H1 (cell line): ENCODE measurements at regions not wholly inside any gene's neighbourhood (a gene's known extent, or its start where the extent isn't known, plus 50 kb on each side); places are given as distances from the start of the nearest gene placed in this dataset.

Source experiments
- CTCF ChIA-PET: fragments of 300-600 bp; sonication (Branson Sonifier 250); formaldehyde crosslinking; loops from one replicate; lab custom pipeline; 2021; ENCODE audit not compliant: partially characterized antibody; lab: Charles Lee
- POLR2A ChIA-PET: fragments of 300-600 bp; sonication (Branson Sonifier 250); formaldehyde crosslinking; loops from one replicate; lab custom pipeline; 2021; ENCODE audit warnings: inconsistent platforms; ENCODE audit not compliant: partially characterized antibody; lab: Charles Lee
- DNase-seq, 2 experiments: peaks; one replicate each; pipeline versions ENCODE4 v3.0.0 to v3.0.0-alpha.2; 2010 to 2022; ENCODE audit warnings: low spot score in 2 of 2, low read depth in 1 of 2, mixed read lengths in 1 of 2
- FAIRE-seq: peaks from 2 replicates; lab custom pipeline; 2011; peaks lifted over from hg19 to GRCh38; lab: Jason Lieb, UNC
- H2AFZ ChIP-seq: 2 replicates; pipeline ENCODE4 v1.8.1; 2012; ENCODE audit warnings: low read length, inconsistent platforms
- H2AK5ac ChIP-seq: 2 replicates; pipeline ENCODE4 v1.6.1; 2013; ENCODE audit warnings: low read depth, low read length
- H2BK120ac ChIP-seq: replicated peaks from 2 replicates; pipeline ENCODE3; 2013; ENCODE audit warnings: low read depth, low read length, inconsistent platforms
- H2BK12ac ChIP-seq: 2 replicates; pipeline ENCODE4 v1.6.1; 2013; ENCODE audit warnings: low read depth, low read length
- H2BK15ac ChIP-seq: 2 replicates; pipeline ENCODE4 v1.6.1; 2013; ENCODE audit warnings: low read length
- H2BK20ac ChIP-seq: 2 replicates; pipeline ENCODE4 v1.6.1; 2013; ENCODE audit warnings: low read length
- H2BK5ac ChIP-seq: 2 replicates; pipeline ENCODE4 v1.6.1; 2013; ENCODE audit warnings: low read depth, low read length
- H3K14ac ChIP-seq: 2 replicates; pipeline ENCODE4 v1.6.1; 2013; ENCODE audit warnings: inconsistent platforms; ENCODE audit not compliant: insufficient read length
- H3K18ac ChIP-seq: 2 replicates; pipeline ENCODE4 v1.6.1; 2013; ENCODE audit warnings: low read length; ENCODE audit errors: extremely low read depth
- H3K23ac ChIP-seq: 2 replicates; pipeline ENCODE4 v1.6.1; 2013; ENCODE audit warnings: inconsistent platforms; ENCODE audit not compliant: insufficient read length
- H3K23me2 ChIP-seq: 2 replicates; pipeline ENCODE4 v1.6.1; 2013; ENCODE audit warnings: low read depth, low read length
- H3K27ac ChIP-seq: 2 replicates; pipeline ENCODE4 v1.6.1; 2011; ENCODE audit warnings: low read depth, low read length, inconsistent platforms
- H3K27me3 ChIP-seq, 4 experiments: replicated peaks in 1 of 4; 1 replicate in 1 of 4; 2 replicates in 3 of 4; pipeline versions ENCODE4 v1.6.1 to v1.8.1; 2011 to 2013; ENCODE audit warnings: low read length in 3 of 4, mild to moderate bottlenecking in 3 of 4, inconsistent platforms in 2 of 4, mixed read lengths in 2 of 4, moderate library complexity in 1 of 4; ENCODE audit not compliant: control insufficient read depth in 3 of 4, insufficient read depth in 3 of 4; ENCODE audit errors: extremely low read depth in 1 of 4
- H3K36me3 ChIP-seq, 4 experiments: 2 replicates each; pipeline versions ENCODE4 v1.6.1 to v1.8.1; 2011 to 2013; ENCODE audit warnings: mild to moderate bottlenecking in 4 of 4, low read length in 3 of 4, moderate library complexity in 2 of 4, control low read depth in 1 of 4, inconsistent platforms in 1 of 4; ENCODE audit not compliant: insufficient read depth in 4 of 4, control insufficient read depth in 2 of 4
- H3K4ac ChIP-seq: replicated peaks from 2 replicates; pipeline ENCODE3; 2013; ENCODE audit warnings: low read length, low read depth, mixed read lengths, inconsistent platforms; ENCODE audit not compliant: insufficient read length
- H3K4me1 ChIP-seq, 4 experiments: replicated peaks in 1 of 4; 1 replicate in 1 of 4; 2 replicates in 3 of 4; pipeline versions ENCODE4 v1.6.1 to v1.8.1; 2011 to 2013; ENCODE audit warnings: low read length in 3 of 4, inconsistent platforms in 2 of 4, mixed read lengths in 1 of 4; ENCODE audit not compliant: insufficient read depth in 4 of 4, control insufficient read depth in 3 of 4
- H3K4me2 ChIP-seq, 2 experiments: 2 replicates each; pipeline versions ENCODE4 v1.6.1 to v1.8.1; 2011 to 2013; ENCODE audit warnings: low read depth in 2 of 2, low read length in 2 of 2, control low read depth in 1 of 2, inconsistent platforms in 1 of 2, mild to moderate bottlenecking in 1 of 2; ENCODE audit not compliant: insufficient read depth in 1 of 2
- H3K4me3 ChIP-seq, 4 experiments: fragments of 200-600, 300-600 bp in 1 of 4; sonication (generic), shearing (Covaris generic), sonication (Bioruptor Twin) in 1 of 4; 2 replicates each; pipeline versions ENCODE4 v1.5.1 to v1.8.1; 2011 to 2016; ENCODE audit warnings: low read length in 4 of 4, low read depth in 3 of 4, control low read depth in 2 of 4, inconsistent platforms in 2 of 4, mild to moderate bottlenecking in 2 of 4, mixed read lengths in 1 of 4, moderate library complexity in 1 of 4; ENCODE audit not compliant: insufficient read depth in 2 of 4; ENCODE audit errors: extremely low read depth in 1 of 4
- H3K56ac ChIP-seq: replicated peaks from 2 replicates; pipeline ENCODE3; 2013; ENCODE audit warnings: low read depth, mild to moderate bottlenecking, mixed read lengths, low read length, inconsistent platforms; ENCODE audit not compliant: insufficient read length
- H3K79me1 ChIP-seq: 2 replicates; pipeline ENCODE4 v1.6.1; 2013; ENCODE audit warnings: low read depth, low read length, control low read depth
- H3K79me2 ChIP-seq, 2 experiments: 2 replicates each; pipeline versions ENCODE4 v1.6.1 to v1.8.1; 2012 to 2013; ENCODE audit warnings: low read length in 2 of 2, mild to moderate bottlenecking in 2 of 2, inconsistent platforms in 1 of 2; ENCODE audit not compliant: insufficient read depth in 2 of 2, control insufficient read depth in 1 of 2
- H3K9ac ChIP-seq, 4 experiments: replicated peaks in 1 of 4; 1 replicate in 1 of 4; 2 replicates in 3 of 4; pipeline versions ENCODE4 v1.6.1 to v1.8.1; 2011 to 2013; ENCODE audit warnings: low read depth in 3 of 4, low read length in 3 of 4, control low read depth in 2 of 4, mild to moderate bottlenecking in 2 of 4, moderate library complexity in 2 of 4, inconsistent platforms in 1 of 4; ENCODE audit errors: extremely low read depth in 1 of 4
- H3K9me3 ChIP-seq, 2 experiments: 2 replicates each; pipeline versions ENCODE4 v1.6.1 to v1.8.1; 2012 to 2013; ENCODE audit warnings: mild to moderate bottlenecking in 2 of 2, moderate library complexity in 2 of 2, control low read depth in 1 of 2, inconsistent platforms in 1 of 2, low read depth in 1 of 2, low read length in 1 of 2, mixed read lengths in 1 of 2; ENCODE audit not compliant: insufficient read depth in 2 of 2
- H4K20me1 ChIP-seq, 2 experiments: replicated peaks in 1 of 2; 2 replicates each; pipeline versions ENCODE3 to v1.8.1; 2011 to 2013; ENCODE audit warnings: inconsistent platforms in 2 of 2, low read length in 2 of 2, mild to moderate bottlenecking in 1 of 2; ENCODE audit not compliant: insufficient read depth in 2 of 2, control insufficient read depth in 1 of 2
- H4K5ac ChIP-seq: 2 replicates; pipeline ENCODE4 v1.6.1; 2013; ENCODE audit warnings: low read length, low read depth, mixed read lengths, inconsistent platforms; ENCODE audit not compliant: insufficient read length
- H4K8ac ChIP-seq: 2 replicates; pipeline ENCODE4 v1.8.0; 2013; ENCODE audit warnings: mild to moderate bottlenecking, moderate library complexity, low read length, inconsistent platforms; ENCODE audit not compliant: insufficient read depth; ENCODE audit errors: extremely low read depth
- H4K91ac ChIP-seq: replicated peaks from 2 replicates; pipeline ENCODE3; 2013; ENCODE audit warnings: low read length, mixed read lengths, inconsistent platforms; ENCODE audit not compliant: insufficient read length
- CTCF ChIP-seq, 3 experiments: IDR thresholded peaks; 1 replicate in 2 of 3; 2 replicates in 1 of 3; pipeline versions ENCODE4 v1.5.1 to v1.6.1; 2011; ENCODE audit warnings: low read length in 3 of 3, mild to moderate bottlenecking in 3 of 3, inconsistent platforms in 2 of 3, low read depth in 1 of 3, moderate library complexity in 1 of 3; ENCODE audit not compliant: insufficient read depth in 1 of 3; ENCODE audit errors: control extremely low read depth in 1 of 3
- EGR1 ChIP-seq: IDR thresholded peaks from 2 replicates; pipeline ENCODE4 v1.6.1; 2011; ENCODE audit warnings: low read depth, low read length, borderline replicate concordance
- GTF2F1 ChIP-seq: IDR thresholded peaks from 2 replicates; pipeline ENCODE4 v1.6.1; 2012; ENCODE audit warnings: low read depth, low read length, improper control_type of control experiment, borderline replicate concordance
- JUN ChIP-seq: IDR thresholded peaks from 2 replicates; pipeline ENCODE4 v1.6.1; 2011; ENCODE audit warnings: low read depth, mild to moderate bottlenecking, improper control_type of control experiment, low read length
- KDM5A ChIP-seq: fragments of 200-600 bp; IDR thresholded peaks from 2 replicates; pipeline ENCODE4 v1.7.1; 2012; ENCODE audit warnings: mild to moderate bottlenecking, low read length, inconsistent platforms, mixed read lengths
- MAFK ChIP-seq: IDR thresholded peaks from 2 replicates; pipeline ENCODE4 v1.6.1; 2012; ENCODE audit warnings: low read depth, mild to moderate bottlenecking, improper control_type of control experiment, low read length
- RBBP5 ChIP-seq: IDR thresholded peaks from 2 replicates; pipeline ENCODE4 v1.7.1; 2012; ENCODE audit warnings: low read depth, mild to moderate bottlenecking, inconsistent platforms, low read length, moderate library complexity, borderline replicate concordance
- SIRT6 ChIP-seq: IDR thresholded peaks from one replicate; pipeline ENCODE4 v1.7.1; 2012; ENCODE audit warnings: low read length, inconsistent platforms
- SP4 ChIP-seq: IDR thresholded peaks from 2 replicates; pipeline ENCODE4 v1.6.1; 2012; ENCODE audit warnings: low read length, inconsistent platforms
- TEAD4 ChIP-seq: IDR thresholded peaks from 2 replicates; pipeline ENCODE4 v1.6.1; 2012; ENCODE audit warnings: low read depth, low read length, inconsistent platforms, mixed read lengths
- WGBS, 2 experiments: shearing (Covaris generic) in 1 of 2; methylation state at CpG; one replicate each; pipeline versions ENCODE4 v1.1.6 to v1.1.7; 2013 to 2015; ENCODE audit warnings: low lambda C conversion rate in 2 of 2, mixed read lengths in 2 of 2, inconsistent platforms in 1 of 2, low coverage in 1 of 2, missing lambda C conversion rate in 1 of 2; ENCODE audit not compliant: insufficient replicate concordance in 2 of 2, insufficient coverage in 1 of 2, insufficient read length in 1 of 2; ENCODE audit errors: extremely low coverage in 1 of 2, missing lambda C conversion rate in 1 of 2; 5-methylcytosine and 5-hydroxymethylcytosine counted together

- no peak overlapping the region for H3K4me2 ChIP-seq
- no peak overlapping the region for H2AK5ac ChIP-seq
- H3K14ac ChIP-seq, result no peak overlapping the region
- no peak overlapping the region for H3K4me3 ChIP-seq
- H2BK120ac ChIP-seq, result no peak overlapping the region
- no peak overlapping the region for H3K27ac ChIP-seq
- 0 out of 4 replicates have a peak, but pooled peaks cover 0 to 2% of the 10 kb centered on the region in 2 experiments for H3K9me3 ChIP-seq
- DNase-seq (no peak), FAIRE-seq (no peak)
- H3K23ac ChIP-seq, result no peak overlapping the region
- CTCF ChIA-PET, result interaction anchor here (1.0 to 3.0 kb wide), 2 partner anchors 11 to 53 kb away, joined by 3 to 10 read pairs; no protein-coding TSS in a partner anchor
- no peak overlapping the region for H2BK20ac ChIP-seq
- H2AFZ ChIP-seq, result peak overlapping the region; percentile 34; the same call in 1 of the 2 replicates
- H2BK5ac ChIP-seq, result no peak overlapping the region
- no peaks in the 10 kb centered on the region for H3K79me2 ChIP-seq
- H3K23me2 ChIP-seq, result no peaks in the 10 kb centered on the region
- H4K8ac ChIP-seq, result no peak overlapping the region
- H2BK12ac ChIP-seq, result no peak overlapping the region
- H4K91ac ChIP-seq, result no peak overlapping the region
- no peaks in the 10 kb centered on the region for H3K27me3 ChIP-seq
- no peaks in the 10 kb centered on the region for H3K36me3 ChIP-seq
- no peak overlapping the region for H2BK15ac ChIP-seq
- H4K5ac ChIP-seq, result no peak overlapping the region
- no peaks in the 10 kb centered on the region for H3K79me1 ChIP-seq
- WGBS, 2 experiments, result 87% methylated on average over 6 of the region's 6 CpGs; no CpG with 5 or more reads in 1 of the 2 experiments
- no peak overlapping the region for H3K4ac ChIP-seq
- no peak overlapping the region for H3K9ac ChIP-seq
- H3K4me1 ChIP-seq, result no peaks in the 10 kb centered on the region
- POLR2A ChIA-PET, result no interaction called here
- H3K56ac ChIP-seq, result no peak overlapping the region
- no peak overlapping the region for H3K18ac ChIP-seq
- H4K20me1 ChIP-seq, result no peaks in the 10 kb centered on the region
- TF ChIP-seq EGR1 (no peak), GTF2F1 (no peak), MAFK (no peak), JUN (no peak), SP4 (no peak), RBBP5 (no peak), KDM5A (no peak), TEAD4 (no peak), SIRT6 (no peak), CTCF (IDR thresholded peaks at IDR 0.05; ENCODE audit: control extremely low read depth in 1 of 3, insufficient read depth in 1 of 3, low read depth in 1 of 3, low read length in 3 of 3) (no peak)
Measured at GRCh38 chr5:135266303-135266635, 132.8 kb downstream of the MACROH2A1 start.
